Mesenchymal stem cell (in vitro differentiated cells and primary cell): ENCODE measurements at regions not wholly inside any gene's neighbourhood (a gene's known extent, or its start where the extent isn't known, plus 50 kb on each side); places are given as distances from the start of the nearest gene placed in this dataset.

Experiments
- DNase-seq: peaks from one replicate; pipeline ENCODE4 v3.0.0-alpha.2; 2013
- H2AFZ ChIP-seq: one replicate; pipeline ENCODE4 v1.6.1; 2013; ENCODE audit warnings: low read depth, mild to moderate bottlenecking, control low read depth, inconsistent platforms, low read length, moderate library complexity
- H2AK5ac ChIP-seq: 2 replicates; pipeline ENCODE4 v1.6.1; 2013; ENCODE audit warnings: low read length, moderate library complexity, mild to moderate bottlenecking, inconsistent platforms; ENCODE audit not compliant: severe bottlenecking
- H2BK120ac ChIP-seq: one replicate; pipeline ENCODE4 v1.6.1; 2013; ENCODE audit warnings: low read depth, mild to moderate bottlenecking, inconsistent platforms, low read length, moderate library complexity
- H2BK12ac ChIP-seq, 2 experiments: one replicate each; pipeline ENCODE4 v1.6.1; 2013; ENCODE audit warnings: inconsistent platforms in 2 of 2, low read length in 2 of 2, mild to moderate bottlenecking in 2 of 2, moderate library complexity in 2 of 2, control low read depth in 1 of 2
- H2BK15ac ChIP-seq: one replicate; pipeline ENCODE4 v1.6.1; 2013; ENCODE audit warnings: mild to moderate bottlenecking, low read depth, inconsistent platforms; ENCODE audit not compliant: poor library complexity, severe bottlenecking
- H2BK5ac ChIP-seq: 2 replicates; pipeline ENCODE4 v1.6.1; 2013; ENCODE audit warnings: low read depth, mild to moderate bottlenecking, low read length, control low read depth, inconsistent platforms; ENCODE audit not compliant: poor library complexity, severe bottlenecking
- H3K14ac ChIP-seq, 2 experiments: one replicate each; pipeline ENCODE4 v1.6.1; 2013; ENCODE audit warnings: inconsistent platforms in 2 of 2, low read length in 2 of 2, control low read depth in 1 of 2, mild to moderate bottlenecking in 1 of 2, moderate library complexity in 1 of 2
- H3K18ac ChIP-seq, 2 experiments: one replicate each; pipeline ENCODE4 v1.6.1; 2013; ENCODE audit warnings: inconsistent platforms in 2 of 2, low read length in 2 of 2, control low read depth in 1 of 2, low read depth in 1 of 2, mild to moderate bottlenecking in 1 of 2
- H3K23ac ChIP-seq, 2 experiments: one replicate each; pipeline ENCODE4 v1.6.1; 2013; ENCODE audit warnings: inconsistent platforms in 2 of 2, low read length in 2 of 2, mild to moderate bottlenecking in 2 of 2, moderate library complexity in 2 of 2, control low read depth in 1 of 2
- H3K27ac ChIP-seq: 2 replicates; pipeline ENCODE4 v1.5.1; 2013; ENCODE audit warnings: mild to moderate bottlenecking, moderate library complexity, low read length, control low read depth, inconsistent platforms; ENCODE audit not compliant: poor library complexity, severe bottlenecking
- H3K27me3 ChIP-seq, 2 experiments: 2 replicates each; pipeline versions ENCODE4 v1.6.1 to v1.7.0; 2013; ENCODE audit warnings: low read length in 2 of 2, mild to moderate bottlenecking in 2 of 2, moderate library complexity in 2 of 2, control low read depth in 1 of 2, inconsistent platforms in 1 of 2; ENCODE audit not compliant: control insufficient read depth in 1 of 2, insufficient read depth in 1 of 2
- H3K36me3 ChIP-seq, 2 experiments: 2 replicates each; pipeline versions ENCODE4 v1.6.1 to v1.7.0; 2013; ENCODE audit warnings: low read length in 2 of 2, control low read depth in 1 of 2, inconsistent platforms in 1 of 2, low read depth in 1 of 2, mild to moderate bottlenecking in 1 of 2; ENCODE audit not compliant: insufficient read depth in 2 of 2, control insufficient read depth in 1 of 2
- H3K4ac ChIP-seq, 2 experiments: one replicate each; pipeline ENCODE4 v1.6.1; 2013; ENCODE audit warnings: inconsistent platforms in 2 of 2, low read length in 2 of 2, mild to moderate bottlenecking in 2 of 2, moderate library complexity in 2 of 2, control low read depth in 1 of 2, low read depth in 1 of 2
- H3K4me1 ChIP-seq: 2 replicates; pipeline ENCODE4 v1.6.1; 2013; ENCODE audit warnings: low read depth, low read length, control low read depth; ENCODE audit not compliant: control insufficient read depth, insufficient read depth
- H3K4me2 ChIP-seq: 2 replicates; pipeline ENCODE4 v1.6.1; 2013; ENCODE audit warnings: low read length, mild to moderate bottlenecking, inconsistent platforms; ENCODE audit not compliant: poor library complexity, severe bottlenecking
- H3K4me3 ChIP-seq, 2 experiments: 2 replicates each; pipeline versions ENCODE4 v1.5.1 to v1.7.0; 2013; ENCODE audit warnings: low read length in 2 of 2, mild to moderate bottlenecking in 2 of 2, control low read depth in 1 of 2, low read depth in 1 of 2; ENCODE audit not compliant: insufficient read depth in 1 of 2
- H3K79me1 ChIP-seq: replicated peaks from 2 replicates; pipeline ENCODE4 v1.6.1; 2013; ENCODE audit warnings: mild to moderate bottlenecking, control low read depth, low read length, inconsistent platforms; ENCODE audit not compliant: poor library complexity, severe bottlenecking
- H3K9ac ChIP-seq: 2 replicates; pipeline ENCODE4 v1.7.0; 2013; ENCODE audit warnings: mild to moderate bottlenecking, low read length, moderate library complexity
- H3K9me3 ChIP-seq: 2 replicates; pipeline ENCODE4 v1.7.0; 2013; ENCODE audit warnings: mild to moderate bottlenecking, low read length; ENCODE audit not compliant: control insufficient read depth
- H4K8ac ChIP-seq: one replicate; pipeline ENCODE4 v1.6.1; 2013; ENCODE audit warnings: inconsistent platforms, mild to moderate bottlenecking, low read length, moderate library complexity
- H4K91ac ChIP-seq: one replicate; pipeline ENCODE4 v1.6.1; 2013; ENCODE audit warnings: mild to moderate bottlenecking, low read length, inconsistent platforms
- WGBS: methylation state at CpG from one replicate; pipeline ENCODE4 v1.1.7; 2013; ENCODE audit warnings: mixed read lengths; 5-methylcytosine and 5-hydroxymethylcytosine counted together

GRCh38 chr18:45236676-45237075, 378.6 kb upstream of the SLC14A2 start:
- Histone ChIP-seq H4K8ac (no peak overlapping the region), H3K9me3 (no peaks in the 10 kb centered on the region), H3K36me3 (no peaks in the 10 kb centered on the region), H3K18ac (no peak overlapping the region), H2AK5ac (no peak overlapping the region), H2AFZ (no peak overlapping the region), H3K27me3 (no peaks in the 10 kb centered on the region), H3K27ac (no peak overlapping the region), H2BK12ac (no peak overlapping the region), H2BK15ac (no peak overlapping the region), H2BK5ac (no peak overlapping the region), H3K4me2 (no peak overlapping the region), H3K4me1 (no peaks in the 10 kb centered on the region), H3K14ac (no peak overlapping the region), H3K23ac (no peak overlapping the region), H3K9ac (no peak overlapping the region), H3K79me1 (no peaks in the 10 kb centered on the region), H2BK120ac (no peak overlapping the region), H4K91ac (no peak overlapping the region), H3K4me3 (no peak overlapping the region), H3K4ac (no peak overlapping the region)
- WGBS = 100% methylated on average over 1 of the region's 1 CpG
- DNase-seq = no peak

- Histone ChIP-seq H3K14ac (no peak overlapping the region), H3K27ac (no peak overlapping the region), H2BK5ac (no peak overlapping the region), H4K91ac (no peak overlapping the region), H2AFZ (no peak overlapping the region), H3K4me2 (no peak overlapping the region), H3K23ac (no peak overlapping the region), H2BK120ac (no peak overlapping the region), H2BK12ac (no peak overlapping the region), H3K79me1 (no peaks in the 10 kb centered on the region), H3K9me3 (no peaks in the 10 kb centered on the region), H3K4me3 (no peak overlapping the region), H3K36me3 (no peaks in the 10 kb centered on the region), H2BK15ac (no peak overlapping the region), H2AK5ac (no peak overlapping the region), H3K4me1 (no peaks in the 10 kb centered on the region), H3K9ac (no peak overlapping the region), H3K4ac (no peak overlapping the region), H3K18ac (peak overlapping the region in 1 of 2 experiments; percentile 46), H3K27me3 (no peaks in the 10 kb centered on the region), H4K8ac (no peak overlapping the region)
- DNase-seq = no peak
- WGBS = 87% methylated on average over 6 of the region's 7 CpGs
Observed at GRCh38 chr18:45237343-45238098, 377.8 kb upstream of the SLC14A2 start.

DNA sequence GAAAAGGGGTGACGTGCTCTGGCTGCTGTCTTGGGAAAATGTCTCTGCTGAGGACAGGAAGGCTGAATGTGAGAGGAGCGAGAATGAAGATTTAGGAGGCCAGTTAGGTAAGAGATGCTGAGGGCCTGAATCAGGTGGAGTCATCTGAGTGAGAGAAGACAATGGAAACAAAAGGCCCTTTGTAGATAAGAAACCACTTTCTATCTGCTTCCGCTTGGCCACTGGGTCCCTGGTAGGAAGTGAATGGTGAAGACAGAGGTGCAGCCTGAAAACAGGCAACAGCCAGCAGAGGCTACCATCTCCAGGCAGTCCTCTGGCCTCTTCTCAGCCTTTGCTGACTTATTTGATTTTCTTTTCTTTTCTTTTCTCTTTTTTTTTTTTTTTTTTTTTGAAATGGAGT, 374.0 kb upstream of the SLC14A2 start:
- H3K27ac ChIP-seq = no peak overlapping the region
- H2BK15ac ChIP-seq = no peak overlapping the region
- H2BK12ac ChIP-seq = no peak overlapping the region
- H3K9ac ChIP-seq = no peak overlapping the region
- H2BK5ac ChIP-seq = no peak overlapping the region
- no peaks in the 10 kb centered on the region for H3K36me3 ChIP-seq
- H4K8ac ChIP-seq = no peak overlapping the region
- no peak overlapping the region for H3K23ac ChIP-seq
- no peak overlapping the region for H3K4ac ChIP-seq
- H3K79me1 ChIP-seq = no peaks in the 10 kb centered on the region
- no peaks in the 10 kb centered on the region for H3K4me1 ChIP-seq
- no peak overlapping the region for H3K4me3 ChIP-seq
- no peak overlapping the region for H3K4me2 ChIP-seq
- H2AFZ ChIP-seq = no peak overlapping the region
- no peaks in the 10 kb centered on the region for H3K27me3 ChIP-seq
- H2AK5ac ChIP-seq = no peak overlapping the region
- no peaks in the 10 kb centered on the region for H3K9me3 ChIP-seq
- H3K18ac ChIP-seq = no peak overlapping the region
- H3K14ac ChIP-seq = no peak overlapping the region
- no peak for DNase-seq
- H4K91ac ChIP-seq = no peak overlapping the region
- whole genome bisulfite sequencing = 97% methylated on average over 3 of the region's 3 CpGs
- H2BK120ac ChIP-seq = no peak overlapping the region

DNA sequence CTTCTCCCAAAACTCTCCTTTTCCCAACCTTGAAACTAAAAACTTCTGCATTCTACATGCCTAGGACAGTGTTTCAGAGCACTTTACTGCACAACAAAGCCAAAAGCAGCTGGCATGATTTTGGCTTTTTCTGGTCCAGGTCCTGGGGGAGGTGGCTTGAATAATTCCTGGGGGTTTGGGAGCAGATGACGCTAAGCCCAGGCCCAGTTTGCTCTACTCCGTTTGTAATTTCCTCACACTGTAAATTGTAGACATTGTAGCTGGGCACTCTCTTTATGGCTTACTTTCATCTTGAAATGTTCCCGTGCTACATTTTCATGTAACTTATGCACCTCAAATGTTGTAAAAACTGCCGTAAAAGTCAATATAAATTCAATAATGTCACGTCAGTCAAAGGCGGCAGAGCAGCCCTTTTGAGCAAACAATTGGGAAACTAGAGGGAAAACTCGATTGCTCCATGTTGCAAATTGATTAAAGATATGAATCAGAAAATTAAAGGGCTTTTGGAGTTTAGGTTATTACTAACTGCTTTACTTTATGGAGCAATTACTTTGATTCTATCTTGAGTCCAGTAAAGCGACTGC, 373.2 kb upstream of the SLC14A2 start:
- no peaks in the 10 kb centered on the region for H3K79me1 ChIP-seq
- H3K4me2 ChIP-seq = no peak overlapping the region
- no peak overlapping the region for H3K14ac ChIP-seq
- H3K9me3 ChIP-seq = no peaks in the 10 kb centered on the region
- H3K4ac ChIP-seq = no peak overlapping the region
- no peaks in the 10 kb centered on the region for H3K27me3 ChIP-seq
- H2BK5ac ChIP-seq = no peak overlapping the region
- WGBS = 96% methylated on average over 8 of the region's 8 CpGs
- no peak overlapping the region for H2AFZ ChIP-seq
- no peak overlapping the region for H2BK120ac ChIP-seq
- no peak overlapping the region for H2BK12ac ChIP-seq
- no peak overlapping the region for H3K27ac ChIP-seq
- H3K23ac ChIP-seq = no peak overlapping the region
- no peak overlapping the region for H4K8ac ChIP-seq
- H3K9ac ChIP-seq = no peak overlapping the region
- H2BK15ac ChIP-seq = no peak overlapping the region
- H2AK5ac ChIP-seq = no peak overlapping the region
- H3K4me3 ChIP-seq = no peak overlapping the region
- no peak overlapping the region for H3K18ac ChIP-seq
- H4K91ac ChIP-seq = no peak overlapping the region
- no peaks in the 10 kb centered on the region for H3K4me1 ChIP-seq
- H3K36me3 ChIP-seq = no peaks in the 10 kb centered on the region
- no peak for DNase-seq
